GM18498 (cell line): ENCODE measurements at regions not wholly inside any gene's neighbourhood (a gene's known extent, or its start where the extent isn't known, plus 50 kb on each side); places are given as distances from the start of the nearest gene placed in this dataset.
"Not testable (repeated sequence)": the region's sequence is repeated elsewhere in the genome, so short reads cannot be mapped to it uniquely, and the experiment has no call there.

Source experiments
- ATAC-seq: cut with Tn5 transposase; IDR thresholded peaks from one replicate; pipeline ENCODE4 v1.9.1; 2021; ENCODE audit warnings: mild to moderate bottlenecking, moderate library complexity; ENCODE audit not compliant: unreplicated experiment

DNA sequence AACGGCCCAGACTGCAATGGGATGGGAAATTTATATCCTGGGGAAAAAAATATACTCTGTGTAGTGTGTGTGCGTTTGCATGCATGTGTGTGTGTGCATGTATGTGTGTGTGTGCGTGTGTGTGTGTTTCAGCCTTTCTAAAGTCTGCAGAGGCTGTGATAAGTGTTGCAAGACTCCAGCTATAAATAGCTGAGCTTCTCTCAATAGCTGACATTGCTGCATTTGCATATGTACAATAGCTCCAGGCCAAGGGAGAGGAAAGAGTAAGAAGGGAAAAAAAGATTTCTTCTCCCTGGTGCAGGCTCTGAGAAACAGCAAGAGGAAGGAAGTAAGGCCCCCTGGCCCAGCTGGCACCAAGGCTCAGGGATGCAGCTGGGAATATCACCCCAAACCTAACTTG, 483.0 kb downstream of the MN1 start:
- ATAC-seq: no peak

DNA sequence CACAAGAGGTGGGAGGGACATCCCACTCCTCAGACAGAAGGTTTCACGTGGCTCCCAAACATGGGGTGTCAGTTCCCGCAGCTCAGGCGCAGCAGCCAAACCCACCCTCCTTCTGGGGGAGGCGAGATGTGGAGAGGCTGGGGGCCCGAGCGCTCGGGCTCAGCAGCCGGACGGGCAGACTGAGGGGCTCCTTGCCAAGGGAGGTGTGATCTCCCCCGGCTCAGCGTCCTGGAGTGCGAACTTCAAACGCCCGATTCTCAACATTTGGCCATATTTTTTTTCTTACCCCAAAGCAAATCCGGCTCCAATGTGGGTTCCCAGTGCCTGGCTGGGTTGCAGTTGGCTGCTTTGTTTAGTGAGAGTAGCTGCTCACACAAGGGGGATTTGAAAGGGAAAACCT, 477.9 kb downstream of the MN1 start:
- ATAC-seq: no peak

DNA sequence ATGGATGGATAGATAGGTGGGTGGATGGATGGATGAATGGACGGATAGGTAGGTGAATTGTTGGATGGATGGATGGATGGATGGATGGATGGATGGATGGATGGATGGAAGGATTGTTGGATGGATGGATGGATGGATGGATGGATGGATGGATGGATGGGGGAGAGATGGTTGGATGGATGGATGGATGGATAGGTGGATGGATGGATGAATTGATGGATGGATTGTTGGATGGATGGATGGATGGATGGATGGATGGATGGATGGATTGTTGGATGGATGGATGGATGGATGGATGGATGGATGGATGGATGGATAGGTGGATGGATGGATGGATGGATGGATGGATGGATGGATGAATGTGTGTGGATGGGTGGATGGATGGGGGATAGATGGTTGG, 476.6 kb downstream of the MN1 start:
- not testable (repeated sequence) for ATAC-seq

DNA sequence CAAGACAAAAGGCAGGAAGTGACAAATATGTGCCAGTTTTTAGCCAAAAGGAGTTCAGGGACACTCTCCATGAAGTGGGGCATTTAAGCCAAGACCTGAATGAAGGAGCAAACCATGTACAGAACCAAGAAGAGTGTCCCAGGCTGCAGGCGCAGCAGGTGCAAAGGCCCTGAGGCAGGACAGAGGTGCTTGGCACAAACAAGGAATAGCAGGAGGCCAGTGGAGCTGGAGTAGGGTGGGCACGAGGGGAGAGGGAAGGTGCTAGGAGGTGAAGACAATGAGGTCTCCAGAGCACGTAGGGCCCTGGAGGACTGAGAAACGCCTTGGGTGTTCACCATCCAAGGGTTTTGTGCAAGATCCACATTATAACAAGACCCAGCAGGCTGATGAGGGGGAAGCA, 474.1 kb downstream of the MN1 start:
- no peak for ATAC-seq

DNA sequence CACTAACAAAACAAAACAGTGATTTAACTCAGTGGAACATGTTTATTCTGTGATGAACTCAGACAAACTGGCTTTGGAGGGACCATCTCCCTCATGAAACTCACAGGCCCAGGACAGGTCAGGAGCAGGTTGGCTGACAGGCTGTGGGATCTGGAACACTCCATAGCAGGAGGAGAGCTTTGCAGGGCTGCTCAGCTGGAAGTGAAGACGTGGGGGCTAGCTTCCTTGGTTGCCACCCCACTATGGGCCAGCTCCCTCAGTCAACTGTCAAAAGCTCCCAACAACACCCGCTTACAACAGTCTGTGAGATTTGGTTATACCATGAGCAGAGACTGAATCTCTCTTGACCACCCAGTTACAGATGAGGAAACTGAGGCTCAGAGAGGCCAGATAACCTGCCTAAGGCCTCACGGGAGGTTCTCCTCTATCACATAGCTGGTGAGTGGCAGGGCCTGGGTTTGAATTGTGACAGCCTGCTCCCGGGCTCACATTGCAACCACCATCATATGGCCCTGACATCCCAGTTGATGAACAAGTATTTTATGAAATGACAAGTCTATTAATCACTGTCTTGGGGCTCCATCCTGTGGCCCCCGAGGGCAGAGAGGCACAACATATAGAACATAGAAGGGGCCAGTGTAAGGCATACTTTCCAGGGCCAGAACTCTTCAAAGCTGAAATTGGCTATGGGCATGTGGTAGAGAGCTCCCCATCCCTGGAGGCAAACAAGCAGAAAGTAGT, 473.4 kb downstream of the MN1 start:
- ATAC-seq: no peak

DNA sequence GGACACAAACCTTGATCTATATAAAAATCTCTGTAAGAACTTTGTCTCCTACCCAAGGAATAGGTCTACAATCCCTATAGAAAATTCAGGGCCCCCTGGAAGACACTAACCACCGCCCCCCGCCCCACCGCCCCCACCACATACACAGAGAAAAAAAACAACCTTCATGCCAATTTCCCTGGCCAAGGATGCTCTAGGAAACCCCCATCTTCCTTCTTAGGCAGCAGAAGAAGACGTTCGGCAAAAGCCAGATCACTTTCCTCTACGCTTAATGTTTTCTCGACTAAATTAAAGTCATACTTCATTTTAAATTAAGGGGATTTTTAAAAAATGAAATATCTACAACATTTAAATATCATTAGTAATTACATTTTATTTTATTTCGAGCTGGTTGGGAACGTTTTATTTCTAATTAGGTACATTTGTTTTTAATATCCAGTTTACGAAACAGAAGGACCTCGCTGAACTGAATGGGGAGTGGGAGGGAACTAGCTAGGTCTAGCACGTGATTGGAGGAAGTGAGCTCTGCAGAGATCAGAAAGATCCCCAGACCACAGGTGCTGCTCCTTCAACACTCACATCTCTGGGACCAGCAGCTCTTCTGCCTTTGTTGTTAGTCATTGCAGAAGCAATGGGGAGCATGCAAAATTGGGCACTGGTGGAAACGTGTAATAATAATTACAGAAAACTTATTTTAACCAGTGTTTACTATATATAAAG, 472.3 kb downstream of the MN1 start:
- ATAC-seq: no peak

DNA sequence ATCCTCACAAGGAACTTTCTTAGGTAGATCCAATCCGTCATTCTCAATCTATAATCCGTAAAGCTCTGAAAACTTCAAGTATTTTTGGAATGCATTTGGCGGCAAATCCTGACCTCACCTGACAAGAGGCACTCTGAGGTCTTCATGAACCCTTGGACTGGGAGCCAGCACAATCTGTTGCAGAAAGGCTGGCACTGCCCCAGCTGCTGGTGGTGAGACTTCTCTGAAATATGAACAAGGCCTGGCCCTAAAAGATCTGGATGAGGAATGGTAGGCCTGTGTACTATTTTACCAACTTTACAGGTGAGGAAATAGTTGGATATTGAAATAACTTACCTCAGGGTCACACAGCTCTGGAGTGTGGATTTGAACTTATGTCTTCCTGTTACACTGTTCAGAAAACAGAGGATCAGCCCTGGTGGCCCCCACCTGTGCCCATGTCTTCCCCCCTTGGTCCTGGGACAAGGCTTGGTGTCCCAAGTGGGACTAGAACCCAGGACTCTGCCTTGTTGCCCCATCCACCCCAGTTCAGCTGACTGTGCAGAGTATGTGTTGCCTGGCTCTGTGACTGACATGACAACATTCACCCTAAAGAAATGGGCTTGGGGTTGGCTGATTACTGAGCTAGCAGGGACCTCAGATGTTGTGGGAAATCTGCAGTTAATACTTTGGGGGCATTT, 471.4 kb downstream of the MN1 start:
- ATAC-seq: no peak

DNA sequence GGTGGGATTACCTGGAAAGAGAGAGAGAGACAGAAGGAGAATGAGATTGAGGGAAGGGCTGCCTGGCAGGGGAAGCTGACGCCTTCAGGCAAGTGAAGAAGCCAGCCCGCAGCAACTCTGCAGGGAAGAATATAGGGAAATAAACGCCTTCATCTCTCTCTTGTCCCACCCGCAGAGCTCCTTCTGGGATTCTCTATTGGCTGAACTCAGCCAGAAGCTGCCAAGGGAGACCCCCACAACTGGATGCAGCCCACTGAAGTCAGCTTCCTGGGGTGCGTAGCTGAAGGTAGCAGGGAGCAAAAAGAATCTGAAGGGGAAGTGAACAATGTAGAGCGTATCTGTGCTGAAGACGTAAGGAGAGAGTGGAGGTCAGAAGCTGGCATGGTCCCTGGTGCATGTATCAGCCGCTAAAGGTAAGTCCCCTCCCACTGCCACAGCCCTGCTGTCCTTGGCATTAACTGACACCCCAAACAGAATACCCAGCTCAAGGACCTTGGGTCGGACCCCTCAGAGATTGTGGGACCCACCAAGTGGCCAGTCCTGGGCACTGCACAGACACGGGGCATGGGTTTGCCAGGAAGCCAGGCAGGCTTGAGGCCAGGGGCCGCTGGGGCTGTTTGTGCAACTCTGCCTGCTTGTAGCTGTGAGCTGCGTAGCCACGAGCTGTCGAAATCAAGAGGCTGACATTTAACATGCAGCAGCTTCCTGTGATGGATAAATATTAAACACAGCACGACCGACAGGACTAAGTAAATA, 469.9 kb downstream of the MN1 start:
- ATAC-seq: no peak

DNA sequence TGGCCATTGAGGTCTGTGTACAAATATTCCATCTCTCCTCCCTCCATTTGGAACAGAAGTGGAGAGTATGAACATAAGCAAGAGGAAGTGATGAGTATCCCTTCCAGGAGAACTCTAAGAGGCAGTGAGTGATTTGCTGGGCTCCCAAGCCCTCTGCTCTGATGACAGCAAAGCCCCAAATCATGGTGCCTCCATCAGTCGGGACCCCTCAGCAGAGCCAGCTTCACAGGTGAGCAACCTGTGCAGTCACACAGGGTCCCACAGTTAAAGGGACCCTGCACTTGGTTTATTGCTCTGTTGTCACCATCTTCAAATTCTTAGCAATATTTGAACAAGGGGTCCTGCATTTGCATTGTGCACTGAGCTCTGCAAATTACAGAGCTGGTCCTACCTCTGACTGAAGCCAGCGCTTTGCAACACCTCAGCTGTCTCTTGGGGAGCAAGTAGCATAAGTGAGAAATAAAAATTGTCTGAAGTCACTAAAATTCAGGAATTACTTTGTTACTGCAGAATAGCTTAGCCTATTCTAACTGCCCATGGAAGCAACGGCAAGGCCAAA, 466.4 kb downstream of the MN1 start:
- ATAC-seq: no peak

DNA sequence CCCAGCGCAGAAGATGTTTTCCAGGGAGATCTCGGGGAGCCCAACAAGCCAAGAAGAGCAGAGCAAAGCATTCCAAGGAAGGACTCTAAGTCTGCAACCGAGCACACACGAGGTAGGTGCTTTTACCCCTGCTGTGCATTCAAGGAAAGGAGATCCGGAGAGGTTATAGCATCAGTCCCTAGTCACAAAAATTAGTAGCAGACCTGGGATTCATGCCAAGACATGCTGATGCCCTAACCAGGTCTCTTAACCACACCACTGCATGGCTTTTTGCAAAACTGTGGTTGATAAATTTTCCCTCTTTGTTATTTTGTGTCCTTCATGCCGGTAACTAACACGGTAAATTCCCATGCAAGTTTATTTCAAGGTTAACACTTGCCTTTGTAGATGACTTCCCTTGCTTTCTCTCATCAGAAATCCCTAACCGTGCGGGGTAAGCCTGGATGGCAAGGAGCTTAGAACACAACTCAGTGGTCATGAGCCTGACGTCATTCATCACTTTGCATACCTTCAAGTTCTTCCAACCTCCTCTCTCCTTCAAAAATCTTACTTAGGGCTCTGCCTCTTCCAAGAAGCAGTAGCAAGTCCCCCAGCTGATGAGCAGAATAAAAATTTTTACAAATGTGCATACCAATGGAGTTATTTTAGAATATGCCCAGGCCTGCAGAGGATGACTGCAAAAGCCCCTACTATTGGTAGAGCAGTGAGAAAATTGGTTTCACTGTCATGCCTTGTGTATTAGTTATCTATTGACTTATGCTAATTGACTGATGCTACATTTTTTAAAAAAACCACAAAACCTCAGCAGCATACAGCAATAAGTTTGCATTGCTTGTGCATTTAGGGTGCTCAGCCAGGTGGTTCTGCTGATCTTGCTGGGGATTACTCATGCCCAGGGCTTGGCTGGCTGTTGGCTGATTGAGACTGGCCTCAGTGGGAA, 465.1 kb downstream of the MN1 start:
- ATAC-seq: no peak

DNA sequence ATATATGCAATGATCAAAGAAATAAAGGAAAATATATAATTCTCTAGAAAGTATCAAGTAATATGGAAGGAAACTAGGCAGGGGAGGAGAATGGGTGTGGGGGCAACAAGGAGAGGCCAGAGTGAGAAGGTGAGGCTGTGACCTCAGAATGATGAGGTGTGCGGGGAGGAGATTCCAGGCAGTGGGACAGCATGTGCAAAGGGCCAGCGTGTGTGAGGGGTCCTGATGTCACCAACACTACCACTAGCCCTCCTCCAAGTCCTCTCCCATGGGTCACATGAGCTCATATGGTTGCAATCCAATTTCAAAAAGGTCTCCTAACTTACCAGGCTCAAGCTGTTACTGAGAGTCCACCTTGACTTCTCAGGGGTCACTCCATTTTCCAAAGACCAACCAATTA, 463.9 kb downstream of the MN1 start:
- no peak for ATAC-seq

DNA sequence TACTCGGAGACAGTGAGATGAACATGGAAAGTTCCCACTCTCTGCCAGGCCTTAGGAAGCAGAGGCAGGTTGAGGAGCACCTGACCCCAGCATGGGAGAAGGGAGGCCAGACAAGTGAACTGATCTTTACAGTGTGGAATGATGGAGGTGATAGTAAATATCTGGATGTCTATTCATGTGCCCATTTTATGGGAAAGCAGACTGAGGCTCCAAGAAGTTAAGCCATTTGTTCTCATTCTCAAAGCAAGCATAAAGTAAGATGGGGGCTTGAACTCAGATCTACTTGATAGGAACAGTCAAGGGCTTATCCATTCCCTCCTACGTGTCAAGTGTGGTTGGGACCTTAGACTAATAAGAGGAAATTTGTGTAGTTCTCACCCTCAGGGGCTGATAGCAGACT, 461.5 kb downstream of the MN1 start:
- no peak for ATAC-seq

DNA sequence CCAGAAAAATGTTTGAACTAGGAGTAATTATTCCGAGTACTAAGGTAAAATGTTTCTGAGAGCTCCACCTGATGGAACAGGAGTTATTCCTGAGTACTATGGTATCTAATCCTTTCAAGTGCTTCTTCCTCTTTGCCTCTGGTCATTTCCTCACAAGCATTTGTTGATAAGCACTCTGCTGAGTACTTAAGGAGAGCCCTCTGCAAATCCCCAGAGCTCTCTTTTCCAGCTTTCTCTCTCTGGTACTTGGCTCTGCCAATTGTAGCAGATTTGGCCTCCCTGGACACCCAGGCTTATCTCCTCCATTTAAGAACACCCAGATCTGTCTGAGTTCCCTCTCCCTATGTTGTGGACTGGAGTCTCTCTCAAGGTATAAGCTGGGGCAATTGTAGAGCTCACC, 457.0 kb downstream of the MN1 start:
- ATAC-seq: no peak

DNA sequence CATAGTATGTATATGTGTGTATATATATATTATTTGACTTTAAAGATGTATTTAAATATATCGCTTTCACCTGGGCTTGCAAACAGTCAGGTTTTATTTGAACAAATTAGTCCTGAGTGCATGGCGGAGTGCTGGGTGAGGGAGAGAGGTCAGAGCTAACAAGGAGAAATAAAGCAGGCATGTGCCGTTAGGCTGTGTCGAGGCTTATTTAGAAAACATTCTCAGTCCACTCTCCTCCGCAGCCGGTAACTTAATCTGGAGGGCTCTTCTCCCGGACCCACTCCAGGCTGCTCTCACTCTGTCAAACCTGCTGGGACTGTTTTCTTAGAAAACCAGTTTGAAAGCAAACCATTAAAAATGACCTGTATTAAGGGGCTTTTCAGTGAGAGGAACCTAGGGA, 455.9 kb downstream of the MN1 start:
- no peak for ATAC-seq

DNA sequence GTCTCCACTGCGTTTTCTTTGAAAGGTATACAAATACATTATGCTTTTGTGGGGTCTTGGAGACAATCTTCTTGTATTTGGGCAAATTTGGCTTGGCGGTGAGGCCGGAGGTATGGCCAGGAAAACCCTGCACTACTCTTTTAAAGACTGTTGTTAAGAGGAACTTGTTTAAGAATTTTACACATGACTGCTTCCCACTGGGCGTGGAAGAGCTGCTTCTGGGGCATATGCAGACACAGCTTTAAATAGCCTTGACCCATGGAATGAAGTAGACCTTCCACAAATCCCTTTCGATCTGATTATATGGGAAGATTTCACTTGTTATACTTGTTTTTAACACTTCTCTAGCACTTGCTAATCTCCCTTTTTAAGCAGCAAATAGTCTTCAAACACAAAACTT, 453.6 kb downstream of the MN1 start:
- ATAC-seq: no peak

DNA sequence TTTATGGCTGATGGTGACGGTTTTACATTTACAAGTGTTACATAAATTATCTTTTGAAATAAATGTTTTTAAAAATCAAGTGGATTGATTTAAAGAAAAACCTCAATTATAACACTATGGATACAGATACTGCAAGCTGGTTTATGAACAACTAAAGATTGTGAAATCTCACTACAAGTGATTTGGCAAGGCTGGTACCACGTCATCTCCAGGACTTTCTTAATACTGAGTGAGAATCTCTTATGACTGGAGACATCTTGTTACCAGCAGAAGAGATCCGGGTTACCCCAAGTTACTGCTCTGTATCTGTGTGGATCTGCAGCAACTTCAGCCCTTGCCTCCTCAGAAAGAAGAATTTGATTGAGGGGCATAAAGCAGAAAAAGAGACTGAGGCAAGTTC, 452.9 kb downstream of the MN1 start:
- no peak for ATAC-seq

DNA sequence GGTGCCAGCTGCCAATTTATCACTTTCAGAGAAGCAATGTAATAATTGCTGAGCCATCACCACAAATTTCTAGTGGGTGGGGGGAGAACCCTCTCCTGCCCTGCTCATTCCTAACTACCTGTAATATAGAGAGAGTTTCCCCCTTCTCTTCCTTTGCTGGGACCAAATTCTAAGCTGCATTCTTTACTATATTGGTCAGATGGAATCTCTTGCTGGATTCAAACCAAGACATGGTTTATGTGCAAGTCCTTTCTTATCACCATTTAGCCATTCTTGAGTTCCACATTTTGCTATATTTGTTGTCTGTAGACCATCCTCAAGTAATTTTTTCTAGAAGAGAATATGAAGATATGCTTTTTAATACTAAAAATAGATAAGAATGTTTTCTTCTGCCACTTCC, 452.1 kb downstream of the MN1 start:
- no peak for ATAC-seq

DNA sequence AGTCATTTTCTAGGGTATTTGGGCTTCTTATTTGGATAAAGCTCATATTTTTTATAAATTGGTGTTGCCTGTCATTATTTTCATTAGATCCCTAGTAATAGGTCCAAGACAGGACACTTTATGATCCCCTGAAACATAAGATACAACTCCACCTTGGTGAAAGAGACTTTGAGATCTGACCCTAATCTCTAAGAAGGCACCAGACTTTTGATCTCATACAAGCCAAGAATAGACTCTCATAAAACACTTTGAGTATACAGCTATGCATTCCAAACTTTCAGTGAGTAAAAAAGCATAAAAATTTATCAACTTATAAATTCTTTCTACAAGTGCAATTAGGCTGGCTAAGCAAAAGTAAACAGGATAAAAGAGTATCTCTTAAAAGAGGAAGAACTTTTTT, 451.2 kb downstream of the MN1 start:
- no peak for ATAC-seq

DNA sequence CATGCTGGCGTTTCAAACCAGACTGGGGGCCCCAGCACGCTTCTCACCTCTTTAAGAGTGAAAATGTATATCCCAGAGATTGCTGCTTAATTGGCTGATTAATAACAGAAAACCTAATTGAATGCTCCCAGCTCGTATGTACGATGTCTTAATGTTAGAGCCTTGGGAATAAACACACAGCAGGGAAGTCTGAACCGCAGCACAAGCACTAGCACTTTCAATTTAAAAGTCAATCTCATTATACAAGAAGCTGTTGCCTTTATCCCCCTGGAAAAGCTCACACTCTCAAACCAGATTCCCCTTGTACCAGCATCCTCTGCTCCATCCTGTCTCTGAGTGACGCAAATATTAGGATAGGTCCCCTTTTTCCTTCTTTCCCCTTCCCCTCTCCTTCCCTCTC, 449.1 kb downstream of the MN1 start:
- ATAC-seq: no peak
